Osteoblast (primary cell): ENCODE measurements at regions not wholly inside any gene's neighbourhood (a gene's known extent, or its start where the extent isn't known, plus 50 kb on each side); places are given as distances from the start of the nearest gene placed in this dataset.

Experiments used
- DNase-seq: peaks from one replicate; pipeline ENCODE4 v3.0.0; 2011; ENCODE audit warnings: low spot score, mixed read lengths; ENCODE audit not compliant: insufficient read length; ENCODE audit errors: missing footprints
- H2AFZ ChIP-seq: 2 replicates; pipeline ENCODE4 v1.6.0; 2011; ENCODE audit warnings: mild to moderate bottlenecking, low read length
- H3K27ac ChIP-seq: 2 replicates; pipeline ENCODE4 v1.5.1; 2011; ENCODE audit warnings: mild to moderate bottlenecking, low read depth, low read length, moderate library complexity
- H3K27me3 ChIP-seq: 2 replicates; pipeline ENCODE4 v1.6.0; 2012; ENCODE audit warnings: mild to moderate bottlenecking, control low read depth, inconsistent platforms, low read length, moderate library complexity; ENCODE audit not compliant: insufficient read depth
- H3K36me3 ChIP-seq: 2 replicates; pipeline ENCODE4 v1.5.1; 2011; ENCODE audit warnings: mild to moderate bottlenecking, low read length, control low read depth, moderate library complexity; ENCODE audit not compliant: insufficient read depth
- H3K4me1 ChIP-seq: 2 replicates; pipeline ENCODE4 v1.5.1; 2011; ENCODE audit warnings: mild to moderate bottlenecking, low read length, control low read depth, moderate library complexity; ENCODE audit not compliant: insufficient read depth
- H3K4me2 ChIP-seq: 2 replicates; pipeline ENCODE4 v1.6.0; 2011; ENCODE audit warnings: mild to moderate bottlenecking, low read length; ENCODE audit not compliant: insufficient read depth
- H3K4me3 ChIP-seq: fragments of 200-600 bp; sonication (generic); 3 replicates; pipeline ENCODE4 v1.5.1; 2012; ENCODE audit warnings: mild to moderate bottlenecking, low read length, inconsistent platforms; ENCODE audit not compliant: insufficient read depth
- H3K79me2 ChIP-seq: 2 replicates; pipeline ENCODE4 v1.6.0; 2012; ENCODE audit warnings: mild to moderate bottlenecking, low read length, control low read depth, inconsistent platforms; ENCODE audit not compliant: insufficient read depth
- H3K9me3 ChIP-seq: 2 replicates; pipeline ENCODE4 v1.5.1; 2011; ENCODE audit warnings: low read depth, low read length, control low read depth
- H4K20me1 ChIP-seq: 2 replicates; pipeline ENCODE4 v1.6.0; 2012; ENCODE audit warnings: mild to moderate bottlenecking, low read length, control low read depth; ENCODE audit not compliant: insufficient read depth
- CTCF ChIP-seq: IDR thresholded peaks from 2 replicates; pipeline ENCODE4 v1.5.1; 2011; ENCODE audit warnings: mild to moderate bottlenecking, low read depth, low read length, moderate library complexity; ENCODE audit errors: extremely low read depth

GRCh38 chr11:127766734-127767133, 766.2 kb upstream of the KIRREL3 start:
- TF ChIP-seq CTCF, result no peak
- H3K27me3 ChIP-seq, result no peaks in the 10 kb centered on the region
- H3K4me2 ChIP-seq, result no peak overlapping the region

GRCh38 chr11:127738771-127739286, 738.3 kb upstream of the KIRREL3 start:
- Histone ChIP-seq H3K9me3 (no peaks in the 10 kb centered on the region), H3K4me2 (no peak overlapping the region), H2AFZ (no peak overlapping the region), H3K4me3 (no peak overlapping the region), H3K79me2 (no peaks in the 10 kb centered on the region), H4K20me1 (no peaks in the 10 kb centered on the region), H3K4me1 (no peaks in the 10 kb centered on the region), H3K36me3 (no peaks in the 10 kb centered on the region), H3K27ac (no peak overlapping the region), H3K27me3 (no peaks in the 10 kb centered on the region)
- no peak for TF ChIP-seq CTCF
- DNase-seq, result no peak

More at GRCh38 chr11:127766734-127767133, 766.2 kb upstream of the KIRREL3 start:
- Histone ChIP-seq H3K4me3 (no peak overlapping the region), H4K20me1 (no peaks in the 10 kb centered on the region), H3K9me3 (no peaks in the 10 kb centered on the region), H3K27ac (no peak overlapping the region), H3K79me2 (no peaks in the 10 kb centered on the region), H3K36me3 (no peaks in the 10 kb centered on the region), H2AFZ (no peak overlapping the region), H3K4me1 (no peaks in the 10 kb centered on the region)
- DNase-seq, result no peak

- H3K79me2 ChIP-seq, result no peaks in the 10 kb centered on the region
- no peak overlapping the region for H3K4me3 ChIP-seq
- no peak for DNase-seq
- no peak overlapping the region for H2AFZ ChIP-seq
- H3K27ac ChIP-seq, result no peak overlapping the region
- no peaks in the 10 kb centered on the region for H3K36me3 ChIP-seq
- no peak overlapping the region for H3K4me2 ChIP-seq
- H3K4me1 ChIP-seq, result no peaks in the 10 kb centered on the region
- H3K9me3 ChIP-seq, result no peaks in the 10 kb centered on the region
- H4K20me1 ChIP-seq, result no peaks in the 10 kb centered on the region
- TF ChIP-seq CTCF, result no peak
- no peaks in the 10 kb centered on the region for H3K27me3 ChIP-seq
Measured at GRCh38 chr11:127737499-127737898, 736.9 kb upstream of the KIRREL3 start.

GRCh38 chr11:127733552-127733951, 733.0 kb upstream of the KIRREL3 start:
- Histone ChIP-seq H3K27ac (no peak overlapping the region), H3K4me2 (no peak overlapping the region), H3K27me3 (no peaks in the 10 kb centered on the region), H3K4me3 (no peak overlapping the region), H3K4me1 (no peaks in the 10 kb centered on the region), H2AFZ (no peak overlapping the region), H4K20me1 (no peaks in the 10 kb centered on the region), H3K79me2 (no peaks in the 10 kb centered on the region), H3K36me3 (no peaks in the 10 kb centered on the region), H3K9me3 (no peaks in the 10 kb centered on the region)
- TF ChIP-seq CTCF, result no peak
- no peak for DNase-seq
